AG04449 (cell line): ENCODE measurements at regions not wholly inside any gene's neighbourhood (a gene's known extent, or its start where the extent isn't known, plus 50 kb on each side); places are given as distances from the start of the nearest gene placed in this dataset.

Experiments
- CTCF ChIA-PET: fragments of 350-600 bp; formaldehyde crosslinking; extraction: SDS; loops from one replicate; lab custom pipeline; 2021; ENCODE audit warnings: antibody characterized with exemption; lab: Yijun Ruan, JAX
- POLR2A ChIA-PET: fragments of 400-600, 350-600 bp; formaldehyde crosslinking; extraction: SDS; loops from one replicate; lab custom pipeline; 2020; ENCODE audit warnings: antibody characterized with exemption, inconsistent platforms; lab: Yijun Ruan, JAX
- DNase-seq: peaks from one replicate; pipeline ENCODE4 v3.0.0-alpha.2; 2010; ENCODE audit warnings: low read depth, low spot score
- H3K4me3 ChIP-seq: 2 replicates; pipeline ENCODE4 v1.5.1; 2011; ENCODE audit warnings: low read depth, mild to moderate bottlenecking, control low read depth, low read length
- CTCF ChIP-seq: IDR thresholded peaks from one replicate; pipeline ENCODE4 v1.5.1; 2011; ENCODE audit warnings: mild to moderate bottlenecking, moderate library complexity, low read length, control low read depth, inconsistent platforms; ENCODE audit not compliant: insufficient read depth; ENCODE audit errors: missing control alignments

GRCh38 chr4:36445480-36445879 lies 164.1 kb downstream of the DTHD1 start:
- CTCF ChIA-PET = no interaction called here
- no peak for TF ChIP-seq CTCF
- POLR2A ChIA-PET = no interaction called here
- no peak overlapping the region for H3K4me3 ChIP-seq
- no peak for DNase-seq

GRCh38 chr4:36446275-36446674 lies 164.9 kb downstream of the DTHD1 start:
- POLR2A ChIA-PET = no interaction called here
- no peak for TF ChIP-seq CTCF
- CTCF ChIA-PET = no interaction called here
- no peak for DNase-seq
- H3K4me3 ChIP-seq = no peak overlapping the region

GRCh38 chr4:36461344-36461743 lies 179.9 kb downstream of the DTHD1 start:
- no peak for DNase-seq
- ChIA-PET CTCF (no interaction called here), POLR2A (no interaction called here)
- no peak for TF ChIP-seq CTCF
- no peak overlapping the region for H3K4me3 ChIP-seq

- ChIA-PET CTCF (no interaction called here), POLR2A (no interaction called here)
- H3K4me3 ChIP-seq = no peak overlapping the region
- no peak for DNase-seq
- no peak for TF ChIP-seq CTCF
Observed at GRCh38 chr4:36467670-36468069, 186.3 kb downstream of the DTHD1 start.

GRCh38 chr4:36471903-36472302 lies 190.5 kb downstream of the DTHD1 start:
- no peak for TF ChIP-seq CTCF
- CTCF ChIA-PET = no interaction called here
- no peak for DNase-seq
- POLR2A ChIA-PET = no interaction called here
- no peak overlapping the region for H3K4me3 ChIP-seq

GRCh38 chr4:36476135-36476534 lies 194.7 kb downstream of the DTHD1 start:
- no peak for TF ChIP-seq CTCF

GRCh38 chr4:36477861-36478260 lies 196.4 kb downstream of the DTHD1 start:
- ChIA-PET CTCF (no interaction called here), POLR2A (no interaction called here)
- no peak for TF ChIP-seq CTCF
- DNase-seq = no peak
- no peak overlapping the region for H3K4me3 ChIP-seq

More at GRCh38 chr4:36476135-36476534, 194.7 kb downstream of the DTHD1 start:
- CTCF ChIA-PET = no interaction called here
- no peak overlapping the region for H3K4me3 ChIP-seq
- DNase-seq = no peak
- POLR2A ChIA-PET = no interaction called here
